ENCODE measurements at regions not wholly inside any gene's neighbourhood (a gene's known extent, or its start where the extent isn't known, plus 50 kb on each side); places are given as distances from the start of the nearest gene placed in this dataset.
A peak's percentile ranks its signal among the peaks of the same experiment; 100 is the strongest.

GRCh38 chr14:61196792-61197191 is 84.3 kb downstream of the TMEM30B start:
- no peak for TF ChIP-seq ZNF331 (CRISPR knock-in tag; IDR thresholded peaks at IDR 0.05; ENCODE audit: low read depth)
- TF ChIP-seq CTCF (conservative IDR thresholded peaks at IDR 0.05; ENCODE audit: low read depth in 2 of 2): peak; percentile 32 to 62
- no peak for TF ChIP-seq POLR2AphosphoS5 (IDR thresholded peaks at IDR 0.05; ENCODE audit: low read depth)
- TF ChIP-seq EZH2 (IDR thresholded peaks at IDR 0.05; ENCODE audit: low read depth, unreplicated experiment): no peak
- no peak for TF ChIP-seq NANOG (IDR thresholded peaks at IDR 0.05; ENCODE audit: borderline replicate concordance)
- TF ChIP-seq REST (IDR thresholded peaks at IDR 0.05; ENCODE audit: unreplicated experiment): no peak
- TF ChIP-seq CREB1 (CRISPR knock-in tag; IDR thresholded peaks at IDR 0.05; ENCODE audit: low read depth): no peak
- no peak for TF ChIP-seq STAT1 (IDR thresholded peaks at IDR 0.05; ENCODE audit: unreplicated experiment)
- no peak for TF ChIP-seq JUNB (IDR thresholded peaks at IDR 0.05; ENCODE audit: unreplicated experiment)

Measured in GM23338 (cell line).